ENCODE measurements at regions not wholly inside any gene's neighbourhood (a gene's known extent, or its start where the extent isn't known, plus 50 kb on each side); places are given as distances from the start of the nearest gene placed in this dataset.

- no peak for TF ChIP-seq CTCF (IDR thresholded peaks at IDR 0.05; ENCODE audit: borderline replicate concordance, extremely low read depth, low read length, poor library complexity, severe bottlenecking)
- TF ChIP-seq EZH2 (IDR thresholded peaks at IDR 0.05; ENCODE audit: borderline replicate concordance, low read depth, low read length, severe bottlenecking): no peak
Measured at GRCh38 chr6:45807311-45808041, 208.2 kb downstream of the CLIC5 start.
